HEK293 (cell line): ENCODE measurements at regions not wholly inside any gene's neighbourhood (a gene's known extent, or its start where the extent isn't known, plus 50 kb on each side); places are given as distances from the start of the nearest gene placed in this dataset.

Experiments used
- CTCF ChIA-PET: fragments of 350-600 bp; formaldehyde crosslinking; extraction: SDS; loops from one replicate; lab custom pipeline; 2021; ENCODE audit warnings: antibody characterized with exemption; lab: Yijun Ruan, JAX
- POLR2A ChIA-PET: fragments of 300-600 bp; formaldehyde crosslinking; extraction: SDS; loops from one replicate; lab custom pipeline; 2020; ENCODE audit warnings: antibody characterized with exemption, inconsistent platforms; lab: Yijun Ruan, JAX
- H3K27ac ChIP-seq: fragments of 200-500 bp; sonication (Bioruptor generic); 2 replicates; pipeline ENCODE4 v1.5.1; 2014; ENCODE audit warnings: low read depth, low read length, control low read depth, inconsistent platforms; ENCODE audit errors: extremely low read depth
- H3K36me3 ChIP-seq, 2 experiments: fragments of 200-500 bp in 1 of 2; sonication (Bioruptor generic) in 1 of 2; 1 replicate in 1 of 2; 2 replicates in 1 of 2; pipeline ENCODE4 v1.5.1; 2014 to 2017; ENCODE audit warnings: inconsistent platforms in 2 of 2, low read length in 2 of 2; ENCODE audit not compliant: control insufficient read depth in 2 of 2, insufficient read depth in 1 of 2
- H3K4me1 ChIP-seq: fragments of 200-500 bp; sonication (Bioruptor generic); 2 replicates; pipeline ENCODE4 v1.5.1; 2014; ENCODE audit warnings: mild to moderate bottlenecking, low read length, inconsistent platforms; ENCODE audit not compliant: control insufficient read depth, insufficient read depth
- H3K4me3 ChIP-seq: 2 replicates; pipeline ENCODE4 v1.5.1; 2011; ENCODE audit warnings: low read depth, mild to moderate bottlenecking, control low read depth, low read length, moderate library complexity
- H3K9me3 ChIP-seq: fragments of 200-500 bp; sonication (Bioruptor generic); 2 replicates; pipeline ENCODE4 v1.5.1; 2014; ENCODE audit warnings: low read depth, low read length, inconsistent platforms; ENCODE audit not compliant: control insufficient read depth, insufficient read depth
- AEBP2 ChIP-seq: fragments of 450-650 bp; formaldehyde crosslinking; IDR thresholded peaks from 2 replicates; pipeline ENCODE4 v1.5.1; 2016; ENCODE audit warnings: missing biosample characterization, missing genetic modification characterization, borderline replicate concordance
- HOXC10 ChIP-seq: sonication (generic); formaldehyde crosslinking; IDR thresholded peaks from 2 replicates; pipeline ENCODE4 v1.8.1; 2023; ENCODE audit warnings: mild to moderate bottlenecking, missing genetic modification reagents
- ZBTB10 ChIP-seq: fragments of 450-650 bp; formaldehyde crosslinking; IDR thresholded peaks from 2 replicates; pipeline ENCODE4 v1.5.1; 2016; ENCODE audit warnings: missing biosample characterization, missing genetic modification characterization
- ZBTB26 ChIP-seq: fragments of 450-650 bp; formaldehyde crosslinking; optimal IDR thresholded peaks from 2 replicates; pipeline ENCODE3; 2016; ENCODE audit warnings: missing biosample characterization, mild to moderate bottlenecking, missing genetic modification characterization
- ZFP37 ChIP-seq: fragments of 450-650 bp; formaldehyde crosslinking; IDR thresholded peaks from 2 replicates; pipeline ENCODE4 v1.5.1; 2016; ENCODE audit warnings: missing biosample characterization, missing genetic modification characterization
- ZNF114 ChIP-seq: fragments of 450-650 bp; formaldehyde crosslinking; IDR thresholded peaks from 2 replicates; pipeline ENCODE4 v1.5.0; 2017; ENCODE audit warnings: missing biosample characterization, missing genetic modification characterization
- ZNF132 ChIP-seq: fragments of 450-650 bp; formaldehyde crosslinking; IDR thresholded peaks from 2 replicates; pipeline ENCODE4 v1.5.1; 2017; ENCODE audit warnings: missing biosample characterization, missing genetic modification characterization, borderline replicate concordance
- ZNF133 ChIP-seq: fragments of 450-650 bp; formaldehyde crosslinking; IDR thresholded peaks from 2 replicates; pipeline ENCODE4 v1.5.1; 2016; ENCODE audit warnings: missing biosample characterization, missing genetic modification characterization
- ZNF140 ChIP-seq: fragments of 450-650 bp; formaldehyde crosslinking; IDR thresholded peaks from 2 replicates; pipeline ENCODE4 v1.5.1; 2016; ENCODE audit warnings: missing biosample characterization, missing genetic modification characterization
- ZNF146 ChIP-seq: fragments of 450-650 bp; formaldehyde crosslinking; IDR thresholded peaks from 2 replicates; pipeline ENCODE4 v1.5.1; 2016; ENCODE audit warnings: missing biosample characterization, missing genetic modification characterization
- ZNF169 ChIP-seq: fragments of 450-650 bp; formaldehyde crosslinking; IDR thresholded peaks from 2 replicates; pipeline ENCODE4 v1.5.1; 2016; ENCODE audit warnings: missing biosample characterization, missing genetic modification characterization
- ZNF274 ChIP-seq, 2 experiments: fragments of 200-500 bp in 1 of 2; fragments of 450-650 bp in 1 of 2; sonication (Bioruptor generic) in 1 of 2; formaldehyde crosslinking in 1 of 2; IDR thresholded peaks; 2 replicates each; pipeline versions ENCODE4 v1.5.1 to v1.6.1; 2014 to 2016; ENCODE audit warnings: borderline replicate concordance in 1 of 2, inconsistent platforms in 1 of 2, low read length in 1 of 2, missing biosample characterization in 1 of 2, missing genetic modification characterization in 1 of 2
- ZNF473 ChIP-seq: fragments of 450-650 bp; formaldehyde crosslinking; IDR thresholded peaks from 2 replicates; pipeline ENCODE4 v1.5.1; 2017; ENCODE audit warnings: missing biosample characterization, missing genetic modification characterization
- ZNF530 ChIP-seq: fragments of 450-650 bp; formaldehyde crosslinking; IDR thresholded peaks from 2 replicates; pipeline ENCODE4 v1.5.1; 2016; ENCODE audit warnings: low read depth, missing biosample characterization, missing genetic modification characterization
- ZNF544 ChIP-seq: fragments of 450-650 bp; formaldehyde crosslinking; IDR thresholded peaks from 2 replicates; pipeline ENCODE4 v1.5.0; 2017; ENCODE audit warnings: missing biosample characterization, missing genetic modification characterization
- ZNF585B ChIP-seq: fragments of 450-650 bp; formaldehyde crosslinking; IDR thresholded peaks from 2 replicates; pipeline ENCODE4 v1.5.1; 2016; ENCODE audit warnings: missing biosample characterization, missing genetic modification characterization
- ZNF624 ChIP-seq: fragments of 450-650 bp; formaldehyde crosslinking; IDR thresholded peaks from 2 replicates; pipeline ENCODE4 v1.5.1; 2017; ENCODE audit warnings: missing biosample characterization, missing genetic modification characterization
- ZNF654 ChIP-seq: fragments of 450-650 bp; formaldehyde crosslinking; IDR thresholded peaks from 2 replicates; pipeline ENCODE4 v1.5.1; 2016; ENCODE audit warnings: low read depth, missing biosample characterization, missing genetic modification characterization
- ZNF677 ChIP-seq: fragments of 450-650 bp; IDR thresholded peaks from 2 replicates; pipeline ENCODE4 v1.5.0; 2018; ENCODE audit warnings: missing biosample characterization, mild to moderate bottlenecking, missing genetic modification characterization, moderate library complexity
- ZNF785 ChIP-seq: fragments of 450-650 bp; formaldehyde crosslinking; IDR thresholded peaks from 2 replicates; pipeline ENCODE4 v1.5.1; 2016; ENCODE audit warnings: missing biosample characterization, missing genetic modification characterization

- Histone ChIP-seq H3K27ac (no peak overlapping the region), H3K9me3 (no peaks in the 10 kb centered on the region), H3K36me3 (no peaks in the 10 kb centered on the region), H3K4me1 (no peaks in the 10 kb centered on the region), H3K4me3 (no peak overlapping the region)
- ChIA-PET POLR2A (no interaction called here), CTCF (interaction anchor here (0.5 to 2.4 kb wide), 5 partner anchors 16 to 1940 kb away, joined by 3 to 7 read pairs (median 4); no protein-coding TSS in a partner anchor)
- no peak for TF ChIP-seq ZNF654 (tag by site-specific recombination)
These were observed 110.7 kb downstream of the UNC5CL start for GRCh38 chr6:40928307-40928706.

- POLR2A ChIA-PET: no interaction called here
- TF ChIP-seq ZNF114 (tag by site-specific recombination): no peak
- no peak for TF ChIP-seq ZBTB10
- no peak for TF ChIP-seq ZNF585B (tag by site-specific recombination)
- TF ChIP-seq ZFP37 (tag by site-specific recombination): no peak
- no peak for TF ChIP-seq ZNF132 (tag by site-specific recombination)
- TF ChIP-seq ZNF624 (tag by site-specific recombination): no peak
- no peak for TF ChIP-seq ZBTB26
- no peak for TF ChIP-seq ZNF785
- TF ChIP-seq ZNF169 (tag by site-specific recombination): no peak
- TF ChIP-seq HOXC10 (CRISPR knock-in tag): no peak
- no peak for TF ChIP-seq ZNF274 (IDR thresholded peaks at IDR 0.05; ENCODE audit: low read length)
- no peak for TF ChIP-seq ZNF274 (tag by site-specific recombination; IDR thresholded peaks at IDR 0.05; ENCODE audit: borderline replicate concordance)
- no peak for TF ChIP-seq ZNF544 (tag by site-specific recombination)
- no peak for TF ChIP-seq ZNF140 (tag by site-specific recombination)
- no peak for TF ChIP-seq ZNF530 (tag by site-specific recombination)
- no peak for TF ChIP-seq ZNF473 (tag by site-specific recombination)
- TF ChIP-seq ZNF146 (tag by site-specific recombination): no peak
- no peak for TF ChIP-seq AEBP2
- no peak for TF ChIP-seq ZNF133 (tag by site-specific recombination)
- no peak for TF ChIP-seq ZNF677 (tag by site-specific recombination)
- CTCF ChIA-PET: no interaction called here
These were observed 113.7 kb downstream of the UNC5CL start for GRCh38 chr6:40925341-40925740.

More at GRCh38 chr6:40925341-40925740, 113.7 kb downstream of the UNC5CL start:
- no peak overlapping the region for H3K4me3 ChIP-seq
- no peak overlapping the region for H3K27ac ChIP-seq
- H3K9me3 ChIP-seq: no peaks in the 10 kb centered on the region
- H3K36me3 ChIP-seq: no peaks in the 10 kb centered on the region
- H3K4me1 ChIP-seq: no peaks in the 10 kb centered on the region
